ENCODE measurements at regions not wholly inside any gene's neighbourhood (a gene's known extent, or its start where the extent isn't known, plus 50 kb on each side); places are given as distances from the start of the nearest gene placed in this dataset.
"Not testable (repeated sequence)": the region's sequence is repeated elsewhere in the genome, so short reads cannot be mapped to it uniquely, and the experiment has no call there.

- H3K4me3 ChIP-seq (ENCODE audit: low read length), result no peak overlapping the region
- H3K9ac ChIP-seq (ENCODE audit: low read depth, low read length), result no peak overlapping the region
- H3K36me3 ChIP-seq (ENCODE audit: insufficient read depth, low read depth, low read length), result no peaks in the 10 kb centered on the region
- H3K9me3 ChIP-seq (ENCODE audit: insufficient read depth, low read depth, low read length), result peaks cover 25% of the 10 kb centered on the region
- no peak overlapping the region for H3K27ac ChIP-seq (ENCODE audit: low read length)
- no peaks in the 10 kb centered on the region for H3K4me1 ChIP-seq (ENCODE audit: insufficient read depth, low read length)
- H3K27me3 ChIP-seq (ENCODE audit: insufficient read depth, low read length), result no peaks in the 10 kb centered on the region
Observed at GRCh38 chr22:47354668-47355387, 592.4 kb downstream of the TBC1D22A start.

GRCh38 chr22:47352920-47353700 lies 590.7 kb downstream of the TBC1D22A start:
- H3K4me1 ChIP-seq (ENCODE audit: insufficient read depth, low read length), result no peaks in the 10 kb centered on the region
- no peaks in the 10 kb centered on the region for H3K27me3 ChIP-seq (ENCODE audit: insufficient read depth, low read length)

DNA sequence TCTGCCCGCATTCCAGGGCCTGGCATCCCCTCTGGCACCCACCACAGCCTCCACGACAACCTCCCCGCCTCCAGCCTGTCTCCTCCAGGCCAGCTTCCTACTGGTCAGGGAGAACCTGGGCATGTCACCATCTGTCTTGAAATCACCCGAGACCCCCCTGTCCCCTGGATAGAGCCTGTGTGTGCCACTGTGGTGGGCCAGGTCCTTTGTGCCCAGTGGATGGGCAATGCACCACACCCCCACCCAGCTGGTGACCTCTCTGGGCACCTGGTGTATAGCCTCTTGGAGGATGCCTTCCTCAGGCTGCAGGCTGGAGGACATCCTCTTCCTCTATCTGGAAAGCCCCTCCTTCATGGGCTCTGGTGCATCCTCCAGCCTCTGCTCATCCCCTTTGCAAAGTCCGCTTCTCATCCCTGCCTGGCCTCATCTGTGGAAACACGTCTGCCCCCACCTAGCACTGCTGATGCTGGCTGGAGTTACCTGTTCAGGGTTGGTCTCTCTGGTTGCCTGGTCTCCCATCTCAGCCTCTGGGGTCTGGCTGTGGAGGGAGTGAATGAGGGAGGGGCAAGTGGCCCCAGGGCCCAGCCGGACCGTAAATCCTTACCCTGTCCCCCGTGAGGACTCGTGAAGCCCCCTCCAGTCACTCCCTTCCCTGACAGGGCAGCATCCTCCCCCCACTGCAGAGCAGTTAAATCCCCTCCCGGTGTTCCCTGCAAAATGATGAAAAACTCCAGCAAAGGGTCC lies 589.6 kb downstream of the TBC1D22A start:
- no peak overlapping the region for H3K9ac ChIP-seq (ENCODE audit: low read depth, low read length)
- no peaks in the 10 kb centered on the region for H3K36me3 ChIP-seq (ENCODE audit: insufficient read depth, low read depth, low read length)
- peaks cover 25% of the 10 kb centered on the region for H3K9me3 ChIP-seq (ENCODE audit: insufficient read depth, low read depth, low read length)
- H3K27ac ChIP-seq (ENCODE audit: low read length), result no peak overlapping the region
- H3K4me3 ChIP-seq (ENCODE audit: low read length), result no peak overlapping the region
- H3K27me3 ChIP-seq (ENCODE audit: insufficient read depth, low read length), result no peaks in the 10 kb centered on the region
- H3K4me1 ChIP-seq (ENCODE audit: insufficient read depth, low read length), result no peaks in the 10 kb centered on the region

More at GRCh38 chr22:47352920-47353700, 590.7 kb downstream of the TBC1D22A start:
- no peaks in the 10 kb centered on the region for H3K36me3 ChIP-seq (ENCODE audit: insufficient read depth, low read depth, low read length)
- no peak overlapping the region for H3K9ac ChIP-seq (ENCODE audit: low read depth, low read length)
- H3K9me3 ChIP-seq (ENCODE audit: insufficient read depth, low read depth, low read length), result peaks cover 25% of the 10 kb centered on the region
- H3K27ac ChIP-seq (ENCODE audit: low read length), result no peak overlapping the region
- H3K4me3 ChIP-seq (ENCODE audit: low read length), result no peak overlapping the region

- H3K27me3 ChIP-seq (ENCODE audit: insufficient read depth, low read length); H3K9ac ChIP-seq (ENCODE audit: low read depth, low read length); H3K9me3 ChIP-seq (ENCODE audit: insufficient read depth, low read depth, low read length); H3K27ac ChIP-seq (ENCODE audit: low read length); H3K4me3 ChIP-seq (ENCODE audit: low read length); H3K4me1 ChIP-seq (ENCODE audit: insufficient read depth, low read length); H3K36me3 ChIP-seq (ENCODE audit: insufficient read depth, low read depth, low read length): not testable (repeated sequence)
Observed at GRCh38 chr22:47346287-47346686, 583.8 kb downstream of the TBC1D22A start.

GRCh38 chr22:47345025-47345424 lies 582.6 kb downstream of the TBC1D22A start:
- H3K36me3 ChIP-seq (ENCODE audit: insufficient read depth, low read depth, low read length), result no peaks in the 10 kb centered on the region
- H3K27me3 ChIP-seq (ENCODE audit: insufficient read depth, low read length), result peaks cover 4% of the 10 kb centered on the region; the same call in 1 of the 2 replicates
- H3K4me3 ChIP-seq (ENCODE audit: low read length), result no peak overlapping the region
- H3K4me1 ChIP-seq (ENCODE audit: insufficient read depth, low read length), result no peaks in the 10 kb centered on the region
- no peak overlapping the region for H3K27ac ChIP-seq (ENCODE audit: low read length)
- no peaks in the 10 kb centered on the region for H3K9me3 ChIP-seq (ENCODE audit: insufficient read depth, low read depth, low read length)
- H3K9ac ChIP-seq (ENCODE audit: low read depth, low read length), result no peak overlapping the region

DNA sequence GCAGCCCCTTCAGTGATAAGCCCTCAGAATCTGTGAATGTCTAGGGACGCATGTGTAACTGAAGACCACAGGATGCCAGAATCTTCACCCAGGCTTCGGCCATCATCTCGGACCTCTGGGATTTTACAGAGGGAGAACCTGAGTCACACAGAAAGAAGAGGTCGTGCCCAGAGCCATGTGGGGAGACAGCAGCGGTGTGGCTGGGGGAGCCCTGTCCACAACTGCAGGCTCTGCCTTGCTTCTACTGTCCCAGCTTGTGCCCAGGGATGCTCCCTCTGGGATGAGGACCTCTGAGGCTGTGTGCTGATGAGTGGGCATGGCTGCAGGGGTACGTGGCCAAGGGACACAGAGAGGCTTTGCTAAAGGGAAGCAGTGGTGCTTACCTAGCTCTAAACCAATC lies 582.0 kb downstream of the TBC1D22A start:
- no peaks in the 10 kb centered on the region for H3K9me3 ChIP-seq (ENCODE audit: insufficient read depth, low read depth, low read length)
- H3K9ac ChIP-seq (ENCODE audit: low read depth, low read length), result no peak overlapping the region
- no peaks in the 10 kb centered on the region for H3K36me3 ChIP-seq (ENCODE audit: insufficient read depth, low read depth, low read length)
- H3K4me1 ChIP-seq (ENCODE audit: insufficient read depth, low read length), result no peaks in the 10 kb centered on the region
- H3K27me3 ChIP-seq (ENCODE audit: insufficient read depth, low read length), result peaks cover 4% of the 10 kb centered on the region; the same call in 1 of the 2 replicates
- H3K27ac ChIP-seq (ENCODE audit: low read length), result no peak overlapping the region
- no peak overlapping the region for H3K4me3 ChIP-seq (ENCODE audit: low read length)

DNA sequence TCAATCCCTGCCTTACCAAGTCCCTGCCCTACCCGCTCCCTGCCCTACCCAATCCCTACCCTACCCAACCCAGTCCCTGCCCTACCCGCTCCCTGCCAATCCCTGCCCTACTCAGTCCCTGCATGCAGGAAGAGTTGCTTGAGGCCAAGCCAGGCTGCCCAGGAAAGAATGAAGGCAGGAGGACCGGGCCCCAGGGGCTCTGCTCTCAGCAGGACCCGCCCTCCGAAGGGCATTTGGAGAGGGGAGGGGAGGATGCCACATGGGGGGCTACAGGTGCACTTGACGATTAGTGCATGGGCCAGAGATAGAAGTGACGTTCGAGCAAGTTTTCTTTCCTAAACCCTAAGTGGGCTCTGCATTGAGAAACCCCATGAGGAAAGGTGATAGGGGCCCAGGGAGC lies 581.2 kb downstream of the TBC1D22A start:
- H3K36me3 ChIP-seq (ENCODE audit: insufficient read depth, low read depth, low read length), result no peaks in the 10 kb centered on the region
- no peaks in the 10 kb centered on the region for H3K9me3 ChIP-seq (ENCODE audit: insufficient read depth, low read depth, low read length)
- H3K4me1 ChIP-seq (ENCODE audit: insufficient read depth, low read length), result no peaks in the 10 kb centered on the region
- H3K27me3 ChIP-seq (ENCODE audit: insufficient read depth, low read length), result peaks cover 4% of the 10 kb centered on the region; the same call in 1 of the 2 replicates
- no peak overlapping the region for H3K4me3 ChIP-seq (ENCODE audit: low read length)
- no peak overlapping the region for H3K27ac ChIP-seq (ENCODE audit: low read length)
- H3K9ac ChIP-seq (ENCODE audit: low read depth, low read length), result no peak overlapping the region

- no peaks in the 10 kb centered on the region for H3K9me3 ChIP-seq (ENCODE audit: insufficient read depth, low read depth, low read length)
- peaks cover 4% of the 10 kb centered on the region; the same call in 1 of the 2 replicates for H3K27me3 ChIP-seq (ENCODE audit: insufficient read depth, low read length)
- no peak overlapping the region for H3K4me3 ChIP-seq (ENCODE audit: low read length)
- H3K4me1 ChIP-seq (ENCODE audit: insufficient read depth, low read length), result no peaks in the 10 kb centered on the region
- H3K36me3 ChIP-seq (ENCODE audit: insufficient read depth, low read depth, low read length), result no peaks in the 10 kb centered on the region
- no peak overlapping the region for H3K9ac ChIP-seq (ENCODE audit: low read depth, low read length)
- no peak overlapping the region for H3K27ac ChIP-seq (ENCODE audit: low read length)
Observed at GRCh38 chr22:47342446-47342845, 580.0 kb downstream of the TBC1D22A start.

- H3K36me3 ChIP-seq (ENCODE audit: insufficient read depth, low read depth, low read length), result no peaks in the 10 kb centered on the region
- no peaks in the 10 kb centered on the region for H3K9me3 ChIP-seq (ENCODE audit: insufficient read depth, low read depth, low read length)
- H3K9ac ChIP-seq (ENCODE audit: low read depth, low read length), result no peak overlapping the region
- H3K4me1 ChIP-seq (ENCODE audit: insufficient read depth, low read length), result no peaks in the 10 kb centered on the region
- no peak overlapping the region for H3K4me3 ChIP-seq (ENCODE audit: low read length)
- peaks cover 4% of the 10 kb centered on the region; the same call in 1 of the 2 replicates for H3K27me3 ChIP-seq (ENCODE audit: insufficient read depth, low read length)
- no peak overlapping the region for H3K27ac ChIP-seq (ENCODE audit: low read length)
Observed at GRCh38 chr22:47341464-47341863, 579.0 kb downstream of the TBC1D22A start.

- H3K9me3 ChIP-seq (ENCODE audit: insufficient read depth, low read depth, low read length), result 0 out of 2 replicates have a peak, but pooled peaks cover 2% of the 10 kb centered on the region
Observed at GRCh38 chr22:47340851-47341436, 578.5 kb downstream of the TBC1D22A start.

DNA sequence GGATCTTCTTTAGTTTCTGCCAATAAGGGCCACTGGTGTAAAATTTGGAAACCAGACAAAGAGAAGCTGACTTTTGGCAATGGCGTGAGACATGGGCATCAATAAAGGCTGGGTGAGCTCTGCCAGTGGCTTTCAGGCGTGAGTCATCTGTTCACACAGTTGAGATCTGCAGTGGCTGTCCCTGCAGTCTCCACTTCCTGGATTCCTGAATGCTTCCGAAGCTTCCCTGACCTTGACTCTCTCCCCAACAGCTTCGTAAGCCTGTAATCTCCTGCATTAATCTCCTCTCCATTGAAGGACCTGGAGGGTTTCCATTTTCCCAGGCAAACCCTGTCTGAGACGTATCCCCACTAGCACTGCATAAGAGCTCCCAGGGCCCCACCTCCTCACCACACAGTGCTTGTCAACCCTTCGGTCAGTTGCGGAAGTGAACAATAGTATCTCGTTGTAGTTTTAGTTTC lies 574.7 kb downstream of the TBC1D22A start:
- Histone ChIP-seq H3K36me3 (ENCODE audit: insufficient read depth, low read depth, low read length) (no peaks in the 10 kb centered on the region), H3K27ac (ENCODE audit: low read length) (no peak overlapping the region), H3K27me3 (ENCODE audit: insufficient read depth, low read length) (peaks cover 4% of the 10 kb centered on the region; the same call in 1 of the 2 replicates), H3K4me1 (ENCODE audit: insufficient read depth, low read length) (no peaks in the 10 kb centered on the region), H3K4me3 (ENCODE audit: low read length) (no peak overlapping the region), H3K9ac (ENCODE audit: low read depth, low read length) (no peak overlapping the region), H3K9me3 (ENCODE audit: insufficient read depth, low read depth, low read length) (peaks cover 3% of the 10 kb centered on the region; the same call in 1 of the 2 replicates)

More at GRCh38 chr22:47340851-47341436, 578.5 kb downstream of the TBC1D22A start:
- H3K4me1 ChIP-seq (ENCODE audit: insufficient read depth, low read length), result no peaks in the 10 kb centered on the region
- H3K27ac ChIP-seq (ENCODE audit: low read length), result no peak overlapping the region
- no peak overlapping the region for H3K4me3 ChIP-seq (ENCODE audit: low read length)
- H3K9ac ChIP-seq (ENCODE audit: low read depth, low read length), result no peak overlapping the region
- H3K36me3 ChIP-seq (ENCODE audit: insufficient read depth, low read depth, low read length), result no peaks in the 10 kb centered on the region
- H3K27me3 ChIP-seq (ENCODE audit: insufficient read depth, low read length), result peaks cover 4% of the 10 kb centered on the region; the same call in 1 of the 2 replicates

Measured in iPS-20b (cell line).